BLaER1 (cell line): ENCODE measurements at regions not wholly inside any gene's neighbourhood (a gene's known extent, or its start where the extent isn't known, plus 50 kb on each side); places are given as distances from the start of the nearest gene placed in this dataset.

Experiments used
- H3K27ac ChIP-seq: shearing (Covaris generic); formaldehyde crosslinking; 2 replicates; pipeline ENCODE4 v1.8.1; 2022
- H3K27me3 ChIP-seq: shearing (Covaris generic); formaldehyde crosslinking; 2 replicates; pipeline ENCODE4 v1.8.1; 2022
- H3K36me3 ChIP-seq: shearing (Covaris generic); formaldehyde crosslinking; 2 replicates; pipeline ENCODE4 v1.8.1; 2022
- H3K4me1 ChIP-seq: shearing (Covaris generic); formaldehyde crosslinking; 2 replicates; pipeline ENCODE4 v1.8.1; 2022
- H3K4me2 ChIP-seq: shearing (Covaris generic); formaldehyde crosslinking; 2 replicates; pipeline ENCODE4 v1.8.1; 2022
- H3K4me3 ChIP-seq: shearing (Covaris generic); formaldehyde crosslinking; 2 replicates; pipeline ENCODE4 v1.8.1; 2022
- H3K9ac ChIP-seq: shearing (Covaris generic); formaldehyde crosslinking; 2 replicates; pipeline ENCODE4 v1.8.1; 2022
- H3K9me3 ChIP-seq: shearing (Covaris generic); formaldehyde crosslinking; 2 replicates; pipeline ENCODE4 v1.8.1; 2022
- H4K20me1 ChIP-seq: shearing (Covaris generic); formaldehyde crosslinking; 2 replicates; pipeline ENCODE4 v1.8.1; 2022
- Cebpa-rat ChIP-seq: shearing (Covaris generic); IDR thresholded peaks from 2 replicates; pipeline ENCODE4 v1.8.1; 2022

GRCh38 chr3:105187344-105187743, 179.4 kb upstream of the ALCAM start:
- TF ChIP-seq Cebpa-rat = no peak
- no peak overlapping the region for H3K9ac ChIP-seq
- H3K4me1 ChIP-seq = no peaks in the 10 kb centered on the region
- no peaks in the 10 kb centered on the region for H3K36me3 ChIP-seq
- H3K27ac ChIP-seq = no peak overlapping the region
- no peaks in the 10 kb centered on the region for H4K20me1 ChIP-seq
- 0 out of 2 replicates have a peak, but pooled peaks cover 10% of the 10 kb centered on the region for H3K9me3 ChIP-seq
- H3K27me3 ChIP-seq = no peaks in the 10 kb centered on the region
- no peak overlapping the region for H3K4me2 ChIP-seq
- H3K4me3 ChIP-seq = no peak overlapping the region

GRCh38 chr3:105195260-105195659, 171.4 kb upstream of the ALCAM start:
- Histone ChIP-seq H3K9ac (no peak overlapping the region), H3K27me3 (no peaks in the 10 kb centered on the region), H3K4me2 (no peak overlapping the region), H3K9me3 (no peaks in the 10 kb centered on the region), H3K4me3 (no peak overlapping the region), H3K27ac (no peak overlapping the region), H3K4me1 (no peaks in the 10 kb centered on the region), H3K36me3 (no peaks in the 10 kb centered on the region), H4K20me1 (no peaks in the 10 kb centered on the region)
- TF ChIP-seq Cebpa-rat = no peak

GRCh38 chr3:105197863-105198262, 168.8 kb upstream of the ALCAM start:
- no peaks in the 10 kb centered on the region for H3K36me3 ChIP-seq
- no peak for TF ChIP-seq Cebpa-rat
- no peak overlapping the region for H3K4me2 ChIP-seq
- H4K20me1 ChIP-seq = no peaks in the 10 kb centered on the region
- no peak overlapping the region for H3K4me3 ChIP-seq
- H3K27ac ChIP-seq = no peak overlapping the region
- H3K27me3 ChIP-seq = no peaks in the 10 kb centered on the region
- no peak overlapping the region for H3K9ac ChIP-seq
- no peaks in the 10 kb centered on the region for H3K9me3 ChIP-seq
- no peaks in the 10 kb centered on the region for H3K4me1 ChIP-seq

GRCh38 chr3:105199217-105199616, 167.5 kb upstream of the ALCAM start:
- no peaks in the 10 kb centered on the region for H3K27me3 ChIP-seq
- H3K4me2 ChIP-seq = no peak overlapping the region
- H3K4me1 ChIP-seq = no peaks in the 10 kb centered on the region
- H4K20me1 ChIP-seq = no peaks in the 10 kb centered on the region
- no peak overlapping the region for H3K4me3 ChIP-seq
- H3K36me3 ChIP-seq = no peaks in the 10 kb centered on the region
- no peak for TF ChIP-seq Cebpa-rat
- H3K9ac ChIP-seq = no peak overlapping the region
- no peak overlapping the region for H3K27ac ChIP-seq
- no peaks in the 10 kb centered on the region for H3K9me3 ChIP-seq

GRCh38 chr3:105210141-105210540, 156.6 kb upstream of the ALCAM start:
- Histone ChIP-seq H3K27me3 (no peaks in the 10 kb centered on the region), H3K9me3 (no peaks in the 10 kb centered on the region), H3K9ac (no peak overlapping the region), H3K4me2 (no peak overlapping the region), H4K20me1 (no peaks in the 10 kb centered on the region), H3K36me3 (no peaks in the 10 kb centered on the region), H3K4me3 (no peak overlapping the region), H3K27ac (no peak overlapping the region), H3K4me1 (no peaks in the 10 kb centered on the region)
- TF ChIP-seq Cebpa-rat = no peak

GRCh38 chr3:105214590-105214989, 152.1 kb upstream of the ALCAM start:
- Histone ChIP-seq H3K36me3 (no peaks in the 10 kb centered on the region), H3K9me3 (no peaks in the 10 kb centered on the region), H3K4me1 (no peaks in the 10 kb centered on the region)

GRCh38 chr3:105222568-105223093, 144.1 kb upstream of the ALCAM start:
- Histone ChIP-seq H3K4me2 (no peak overlapping the region), H3K9ac (no peak overlapping the region), H3K27me3 (no peaks in the 10 kb centered on the region), H4K20me1 (no peaks in the 10 kb centered on the region), H3K4me3 (no peak overlapping the region), H3K36me3 (no peaks in the 10 kb centered on the region), H3K9me3 (no peaks in the 10 kb centered on the region), H3K27ac (no peak overlapping the region), H3K4me1 (no peaks in the 10 kb centered on the region)
- TF ChIP-seq Cebpa-rat = no peak

More at GRCh38 chr3:105214590-105214989, 152.1 kb upstream of the ALCAM start:
- Histone ChIP-seq H3K27me3 (no peaks in the 10 kb centered on the region), H3K4me3 (no peak overlapping the region), H3K9ac (no peak overlapping the region), H3K4me2 (no peak overlapping the region), H4K20me1 (no peaks in the 10 kb centered on the region), H3K27ac (no peak overlapping the region)
- no peak for TF ChIP-seq Cebpa-rat

GRCh38 chr3:105223815-105224214, 142.9 kb upstream of the ALCAM start:
- H3K27me3 ChIP-seq = no peaks in the 10 kb centered on the region
- H3K9me3 ChIP-seq = no peaks in the 10 kb centered on the region
- no peaks in the 10 kb centered on the region for H3K4me1 ChIP-seq
- no peak overlapping the region for H3K4me2 ChIP-seq
- H3K36me3 ChIP-seq = no peaks in the 10 kb centered on the region
- no peak overlapping the region for H3K4me3 ChIP-seq
- no peak overlapping the region for H3K9ac ChIP-seq
- no peak for TF ChIP-seq Cebpa-rat
- H4K20me1 ChIP-seq = no peaks in the 10 kb centered on the region
- H3K27ac ChIP-seq = no peak overlapping the region

GRCh38 chr3:105228696-105229095, 138.0 kb upstream of the ALCAM start:
- Histone ChIP-seq H3K4me3 (no peak overlapping the region), H4K20me1 (no peaks in the 10 kb centered on the region), H3K9me3 (no peaks in the 10 kb centered on the region)

GRCh38 chr3:105232553-105232952, 134.2 kb upstream of the ALCAM start:
- no peak overlapping the region for H3K9ac ChIP-seq
- H3K4me2 ChIP-seq = no peak overlapping the region
- H3K27me3 ChIP-seq = no peaks in the 10 kb centered on the region
- no peak overlapping the region for H3K27ac ChIP-seq
- no peaks in the 10 kb centered on the region for H3K9me3 ChIP-seq
- H3K4me1 ChIP-seq = no peaks in the 10 kb centered on the region
- no peaks in the 10 kb centered on the region for H4K20me1 ChIP-seq
- TF ChIP-seq Cebpa-rat = no peak
- no peaks in the 10 kb centered on the region for H3K36me3 ChIP-seq
- no peak overlapping the region for H3K4me3 ChIP-seq

More at GRCh38 chr3:105228696-105229095, 138.0 kb upstream of the ALCAM start:
- Histone ChIP-seq H3K27ac (no peak overlapping the region), H3K36me3 (no peaks in the 10 kb centered on the region), H3K27me3 (no peaks in the 10 kb centered on the region), H3K9ac (no peak overlapping the region), H3K4me2 (no peak overlapping the region), H3K4me1 (no peaks in the 10 kb centered on the region)
- no peak for TF ChIP-seq Cebpa-rat

GRCh38 chr3:105233010-105233409, 133.7 kb upstream of the ALCAM start:
- Histone ChIP-seq H3K27me3 (no peaks in the 10 kb centered on the region), H3K27ac (no peak overlapping the region), H3K9ac (no peak overlapping the region), H3K9me3 (no peaks in the 10 kb centered on the region), H3K4me1 (no peaks in the 10 kb centered on the region), H4K20me1 (no peaks in the 10 kb centered on the region), H3K36me3 (no peaks in the 10 kb centered on the region), H3K4me2 (no peak overlapping the region), H3K4me3 (no peak overlapping the region)
- no peak for TF ChIP-seq Cebpa-rat
